PC-9 (cell line): ENCODE measurements at regions not wholly inside any gene's neighbourhood (a gene's known extent, or its start where the extent isn't known, plus 50 kb on each side); places are given as distances from the start of the nearest gene placed in this dataset.

Experiments used
- CTCF ChIP-seq: fragments of 200-600 bp; sonication (generic); conservative IDR thresholded peaks from 2 replicates; pipeline ENCODE4 v1.6.1; 2017; ENCODE audit warnings: mixed run types, antibody characterized with exemption, mild to moderate bottlenecking, moderate library complexity
- EZH2 ChIP-seq: fragments of 200-600 bp; sonication (generic); IDR thresholded peaks from 2 replicates; pipeline ENCODE4 v1.8.0; 2017; ENCODE audit warnings: antibody characterized with exemption, low read depth

GRCh38 chr3:113064183-113064582, 73.4 kb downstream of the GTPBP8 start:
- TF ChIP-seq CTCF, result no peak
- TF ChIP-seq EZH2, result no peak
